Tibial artery (tissue), 4 donors: ENCODE measurements at regions not wholly inside any gene's neighbourhood (a gene's known extent, or its start where the extent isn't known, plus 50 kb on each side); places are given as distances from the start of the nearest gene placed in this dataset.

ENCODE experiments used
- DNase-seq, 2 donors: peaks; one replicate each; pipeline ENCODE4 v3.0.0-alpha.2; 2019
- H3K27ac ChIP-seq, 2 donors: fragments of 200-600 bp; sonication (generic) in 1 of 2; 1 replicate in 1 of 2; 2 replicates in 1 of 2; pipeline ENCODE4 v1.5.1; 2018 to 2019; ENCODE audit warnings: mild to moderate bottlenecking in 1 of 2
- H3K27me3 ChIP-seq, 2 donors: fragments of 200-600 bp; sonication (generic) in 1 of 2; one replicate each; pipeline versions ENCODE4 v1.5.1 to v1.6.0; 2016 to 2019
- H3K36me3 ChIP-seq, 3 donors: fragments of 200-600 bp; sonication (generic) in 2 of 3; one replicate each; pipeline ENCODE4 v1.5.1; 2016 to 2019; ENCODE audit warnings: mild to moderate bottlenecking in 2 of 3
- H3K4me1 ChIP-seq, 4 donors: fragments of 200-600 bp; sonication (generic) in 2 of 4; 1 replicate in 3 of 4; 2 replicates in 1 of 4; pipeline ENCODE4 v1.5.1; 2016 to 2019
- H3K4me3 ChIP-seq, 2 donors: fragments of 200-600 bp; sonication (generic) in 1 of 2; 1 replicate in 1 of 2; 2 replicates in 1 of 2; pipeline ENCODE4 v1.5.1; 2018 to 2019; ENCODE audit warnings: mild to moderate bottlenecking in 2 of 2
- H3K9me3 ChIP-seq, 3 donors: fragments of 200-600 bp; sonication (generic) in 1 of 3; one replicate each; pipeline ENCODE4 v1.5.1; 2016 to 2019
- intact Hi-C: fragments of 100-400 bp; cut with DNase I; formaldehyde crosslinking; loops from one replicate; pipeline ENCODE4 v1.15.0; 2023; ENCODE audit warnings: low total_unique reads
- TF ChIP-seq, protein P1 (sequence below), 2 experiments: fragments of 200-600 bp in 1 of 2; fragments of 450-650 bp in 1 of 2; IDR thresholded peaks; one replicate each; pipeline ENCODE4 v1.5.1; 2017 to 2019; ENCODE audit warnings: antibody characterized with exemption in 2 of 2, mild to moderate bottlenecking in 1 of 2, moderate library complexity in 1 of 2

DNA sequence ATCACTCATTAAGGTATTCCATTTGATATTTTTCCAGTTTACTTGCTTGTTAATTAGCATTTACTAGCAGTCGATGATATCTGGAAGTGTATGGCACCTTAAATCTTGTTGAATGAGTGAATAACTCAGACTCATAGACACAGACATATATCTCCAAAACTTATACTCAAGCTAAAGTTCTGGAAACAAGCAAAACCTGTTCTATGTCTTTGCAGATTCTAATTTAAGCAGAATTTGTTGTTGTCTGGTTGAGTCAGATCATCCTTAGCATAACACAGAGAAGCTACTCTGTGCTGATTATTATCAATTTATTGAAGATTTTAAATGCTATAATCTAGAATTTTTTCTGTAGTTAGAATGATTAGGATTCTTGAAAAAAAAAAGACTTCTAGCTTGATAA lies 296.2 kb downstream of the MDFIC start:
- Histone ChIP-seq H3K4me3 (no peak overlapping the region), H3K36me3 (no peaks in the 10 kb centered on the region), H3K4me1 (no peaks in the 10 kb centered on the region), H3K27ac (no peak overlapping the region), H3K9me3 (no peaks in the 10 kb centered on the region), H3K27me3 (no peaks in the 10 kb centered on the region)
- intact Hi-C loops, result no loop called here
- TF ChIP-seq, protein P1, sequence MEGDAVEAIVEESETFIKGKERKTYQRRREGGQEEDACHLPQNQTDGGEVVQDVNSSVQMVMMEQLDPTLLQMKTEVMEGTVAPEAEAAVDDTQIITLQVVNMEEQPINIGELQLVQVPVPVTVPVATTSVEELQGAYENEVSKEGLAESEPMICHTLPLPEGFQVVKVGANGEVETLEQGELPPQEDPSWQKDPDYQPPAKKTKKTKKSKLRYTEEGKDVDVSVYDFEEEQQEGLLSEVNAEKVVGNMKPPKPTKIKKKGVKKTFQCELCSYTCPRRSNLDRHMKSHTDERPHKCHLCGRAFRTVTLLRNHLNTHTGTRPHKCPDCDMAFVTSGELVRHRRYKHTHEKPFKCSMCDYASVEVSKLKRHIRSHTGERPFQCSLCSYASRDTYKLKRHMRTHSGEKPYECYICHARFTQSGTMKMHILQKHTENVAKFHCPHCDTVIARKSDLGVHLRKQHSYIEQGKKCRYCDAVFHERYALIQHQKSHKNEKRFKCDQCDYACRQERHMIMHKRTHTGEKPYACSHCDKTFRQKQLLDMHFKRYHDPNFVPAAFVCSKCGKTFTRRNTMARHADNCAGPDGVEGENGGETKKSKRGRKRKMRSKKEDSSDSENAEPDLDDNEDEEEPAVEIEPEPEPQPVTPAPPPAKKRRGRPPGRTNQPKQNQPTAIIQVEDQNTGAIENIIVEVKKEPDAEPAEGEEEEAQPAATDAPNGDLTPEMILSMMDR (IDR thresholded peaks at IDR 0.05), result no peak
- DNase-seq, result no peak

DNA sequence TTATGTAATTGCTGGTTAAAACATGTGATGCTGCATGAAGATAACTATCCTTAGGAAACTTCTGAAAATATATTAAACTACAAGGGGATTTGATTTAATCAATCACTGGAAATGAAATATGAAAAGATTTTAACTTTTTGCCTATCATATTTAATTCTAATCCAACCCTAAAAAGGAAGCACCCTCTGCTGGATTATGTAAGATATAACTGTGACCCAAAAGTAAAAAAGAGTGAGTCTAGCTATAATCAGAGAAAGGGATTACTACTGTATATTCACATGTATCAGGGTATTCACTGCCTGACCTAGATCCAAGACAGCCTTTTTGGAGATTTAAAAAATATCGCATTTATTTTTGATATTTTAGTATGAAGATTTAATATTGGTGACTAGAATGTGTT lies 295.5 kb downstream of the MDFIC start:
- no peaks in the 10 kb centered on the region for H3K4me1 ChIP-seq
- H3K36me3 ChIP-seq, result no peaks in the 10 kb centered on the region
- H3K9me3 ChIP-seq, result no peaks in the 10 kb centered on the region
- TF ChIP-seq, protein P1 (IDR thresholded peaks at IDR 0.05), result peak; percentile 19 to 24
- no peak overlapping the region for H3K27ac ChIP-seq
- intact Hi-C loops, result no loop called here
- no peak overlapping the region for H3K4me3 ChIP-seq
- DNase-seq, result no peak
- H3K27me3 ChIP-seq, result no peaks in the 10 kb centered on the region

DNA sequence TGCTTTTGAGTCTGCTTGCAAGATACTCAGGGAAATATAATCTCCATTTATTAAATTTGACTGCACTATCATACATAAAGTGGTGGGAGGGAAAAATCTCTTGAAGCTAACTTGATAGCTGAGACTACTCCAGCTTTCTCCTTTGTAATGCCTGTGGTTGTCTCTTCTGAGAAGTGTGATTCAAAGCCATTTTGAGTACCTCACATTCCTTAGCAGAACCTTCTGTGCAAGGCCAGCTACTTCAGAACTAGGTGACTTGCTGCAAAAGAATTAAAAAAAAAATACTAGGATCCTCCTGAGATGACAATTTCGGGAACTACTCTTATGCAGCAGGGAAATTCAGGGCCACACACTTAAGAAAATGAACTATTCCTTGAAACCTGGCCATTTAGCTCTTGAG lies 294.8 kb downstream of the MDFIC start:
- TF ChIP-seq, protein P1 (IDR thresholded peaks at IDR 0.05), result no peak
- DNase-seq, result no peak
- H3K9me3 ChIP-seq, result no peaks in the 10 kb centered on the region
- H3K36me3 ChIP-seq, result no peaks in the 10 kb centered on the region
- no peaks in the 10 kb centered on the region for H3K4me1 ChIP-seq
- H3K27ac ChIP-seq, result no peak overlapping the region
- no peaks in the 10 kb centered on the region for H3K27me3 ChIP-seq
- intact Hi-C loops, result no loop called here
- no peak overlapping the region for H3K4me3 ChIP-seq

DNA sequence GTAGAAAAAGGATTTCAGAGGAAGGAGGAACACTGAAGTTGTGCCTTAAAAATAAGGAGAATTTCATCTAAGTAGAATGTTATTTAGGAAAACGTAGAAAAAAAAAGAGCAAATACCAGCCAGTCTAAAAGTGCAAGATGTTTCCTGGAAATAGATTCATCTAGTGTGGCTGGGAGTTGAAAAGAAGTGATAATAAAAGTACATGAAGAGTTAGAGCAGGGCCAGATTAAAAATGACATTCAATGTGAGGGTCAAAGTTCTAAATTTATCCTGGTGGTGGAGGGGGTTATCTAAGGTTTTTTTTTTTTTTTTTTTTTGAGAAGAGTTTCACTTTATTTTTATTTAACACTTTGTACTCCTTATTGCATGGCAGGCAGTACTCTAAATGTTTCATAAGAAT lies 289.3 kb downstream of the MDFIC start:
- Histone ChIP-seq H3K4me1 (no peaks in the 10 kb centered on the region), H3K4me3 (no peak overlapping the region), H3K27ac (no peak overlapping the region), H3K9me3 (peaks cover 0 to 6% (median 0%) of the 10 kb centered on the region in 3 donors), H3K27me3 (no peaks in the 10 kb centered on the region), H3K36me3 (no peaks in the 10 kb centered on the region)
- intact Hi-C loops, result no loop called here
- TF ChIP-seq, protein P1 (IDR thresholded peaks at IDR 0.05), result no peak
- no peak for DNase-seq

DNA sequence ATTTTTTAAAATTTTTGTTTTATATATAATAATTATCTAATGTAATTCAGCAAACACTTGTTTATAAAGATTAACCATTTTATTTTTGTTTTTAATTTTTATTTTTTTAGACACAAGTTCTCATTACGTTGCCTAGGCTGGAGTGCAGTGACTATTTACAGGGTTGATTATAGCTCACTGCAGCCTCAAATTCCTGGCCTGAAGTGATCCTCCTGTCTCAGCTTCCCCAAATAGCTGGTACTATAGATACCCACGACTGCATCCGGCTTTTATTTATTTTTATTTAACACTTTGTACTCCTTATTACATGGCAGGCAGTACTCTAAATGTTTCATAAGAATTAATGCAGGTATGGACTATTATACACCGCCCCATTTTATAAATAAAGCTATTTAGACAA lies 288.7 kb downstream of the MDFIC start:
- Histone ChIP-seq H3K36me3 (no peaks in the 10 kb centered on the region), H3K9me3 (peaks cover 0 to 8% (median 0%) of the 10 kb centered on the region in 3 donors), H3K4me1 (no peaks in the 10 kb centered on the region), H3K27me3 (no peaks in the 10 kb centered on the region), H3K4me3 (no peak overlapping the region), H3K27ac (no peak overlapping the region)
- TF ChIP-seq, protein P1 (IDR thresholded peaks at IDR 0.05), result no peak
- DNase-seq, result no peak
- intact Hi-C loops, result no loop called here
